ENCODE measurements at regions not wholly inside any gene's neighbourhood (a gene's known extent, or its start where the extent isn't known, plus 50 kb on each side); places are given as distances from the start of the nearest gene placed in this dataset.

GRCh38 chr4:66059136-66059535, 388.8 kb upstream of the EPHA5 start:
- TF ChIP-seq POLR2AphosphoS5 (IDR thresholded peaks at IDR 0.05) (no peak), POLR2A (IDR thresholded peaks at IDR 0.05) (no peak), CTCF (IDR thresholded peaks at IDR 0.05) (no peak), EP300 (IDR thresholded peaks at IDR 0.05) (no peak)
- intact Hi-C loops (cut with DNase I) = no loop called here
- WGBS, 2 donors = 11 to 53% methylated on average over 1 of the region's 1 CpG
- no peak overlapping the region for H3K4me3 ChIP-seq
- no peaks in the 10 kb centered on the region for H3K36me3 ChIP-seq
- H3K9me3 ChIP-seq = no peaks in the 10 kb centered on the region
- H3K27ac ChIP-seq = no peak overlapping the region
- H3K4me1 ChIP-seq = peaks cover 0 to 5% (median 0%) of the 10 kb centered on the region in 4 donors
- no peaks in the 10 kb centered on the region for H3K27me3 ChIP-seq
- DNase-seq = no peak

- intact Hi-C loops (cut with DNase I) = no loop called here
- Histone ChIP-seq H3K36me3 (no peaks in the 10 kb centered on the region), H3K9me3 (no peaks in the 10 kb centered on the region), H3K4me3 (no peak overlapping the region), H3K27me3 (no peaks in the 10 kb centered on the region), H3K27ac (no peak overlapping the region), H3K4me1 (peaks cover 0 to 5% (median 0%) of the 10 kb centered on the region in 4 donors)
- DNase-seq = no peak
- TF ChIP-seq EP300 (IDR thresholded peaks at IDR 0.05) (no peak), POLR2A (IDR thresholded peaks at IDR 0.05) (no peak), CTCF (IDR thresholded peaks at IDR 0.05) (no peak), POLR2AphosphoS5 (IDR thresholded peaks at IDR 0.05) (no peak)
These were observed 385.7 kb upstream of the EPHA5 start for GRCh38 chr4:66055999-66056398.

- TF ChIP-seq POLR2AphosphoS5 (IDR thresholded peaks at IDR 0.05) (no peak), EP300 (IDR thresholded peaks at IDR 0.05) (no peak), POLR2A (IDR thresholded peaks at IDR 0.05) (no peak), CTCF (IDR thresholded peaks at IDR 0.05) (no peak)
- Histone ChIP-seq H3K27ac (no peak overlapping the region), H3K4me1 (no peaks in the 10 kb centered on the region), H3K27me3 (no peaks in the 10 kb centered on the region), H3K9me3 (no peaks in the 10 kb centered on the region), H3K4me3 (no peak overlapping the region), H3K36me3 (no peaks in the 10 kb centered on the region)
- DNase-seq = no peak
- WGBS, 2 donors = 59 to 63% methylated on average over 2 of the region's 2 CpGs
- intact Hi-C loops (cut with DNase I) = no loop called here
These were observed 382.1 kb upstream of the EPHA5 start for GRCh38 chr4:66052426-66052825.

- Histone ChIP-seq H3K27ac (no peak overlapping the region), H3K4me1 (no peaks in the 10 kb centered on the region), H3K27me3 (no peaks in the 10 kb centered on the region), H3K4me3 (no peak overlapping the region), H3K9me3 (no peaks in the 10 kb centered on the region), H3K36me3 (no peaks in the 10 kb centered on the region)
- DNase-seq = no peak
- TF ChIP-seq EP300 (IDR thresholded peaks at IDR 0.05) (no peak), CTCF (IDR thresholded peaks at IDR 0.05) (no peak), POLR2A (IDR thresholded peaks at IDR 0.05) (no peak), POLR2AphosphoS5 (IDR thresholded peaks at IDR 0.05) (no peak)
- WGBS, 2 donors = 86 to 88% methylated on average over 2 of the region's 2 CpGs
- intact Hi-C loops (cut with DNase I) = no loop called here
These were observed 378.6 kb upstream of the EPHA5 start for GRCh38 chr4:66048861-66049260.

GRCh38 chr4:66045913-66046312, 375.6 kb upstream of the EPHA5 start:
- Histone ChIP-seq H3K9me3 (no peaks in the 10 kb centered on the region), H3K4me3 (no peak overlapping the region), H3K4me1 (no peaks in the 10 kb centered on the region), H3K27ac (no peak overlapping the region), H3K36me3 (no peaks in the 10 kb centered on the region), H3K27me3 (no peaks in the 10 kb centered on the region)
- intact Hi-C loops (cut with DNase I) = no loop called here
- DNase-seq = no peak
- WGBS, 2 donors = 69 to 74% methylated on average over 4 of the region's 4 CpGs
- TF ChIP-seq CTCF (IDR thresholded peaks at IDR 0.05) = no peak
